ENCODE measurements at regions not wholly inside any gene's neighbourhood (a gene's known extent, or its start where the extent isn't known, plus 50 kb on each side); places are given as distances from the start of the nearest gene placed in this dataset.

DNA sequence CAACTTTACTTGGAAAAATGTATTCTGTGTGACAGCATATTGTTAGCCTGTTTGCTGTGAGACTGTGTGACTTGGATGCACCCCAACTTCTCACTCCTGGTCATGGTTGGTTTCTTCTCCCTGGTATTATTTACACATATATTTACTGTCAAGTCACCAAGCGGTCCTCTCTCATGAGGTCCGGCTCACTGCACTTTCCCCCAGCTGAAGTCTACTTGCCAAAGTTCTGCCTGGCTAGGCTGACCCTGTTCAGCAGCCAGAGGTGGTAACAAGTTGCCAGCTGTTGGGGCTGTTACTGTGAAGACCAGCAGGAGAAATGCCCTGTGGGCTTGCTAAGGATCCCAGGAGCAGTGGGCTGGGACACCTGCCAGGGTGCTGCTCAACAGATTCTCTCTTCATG, 337.5 kb downstream of the MFSD1 start:
- Histone ChIP-seq H3K9me3 (no peaks in the 10 kb centered on the region), H3K4me3 (no peak overlapping the region), H3K4me1 (no peaks in the 10 kb centered on the region), H3K27me3 (no peaks in the 10 kb centered on the region), H3K36me3 (no peaks in the 10 kb centered on the region), H3K27ac (no peak overlapping the region)
- 100% methylated on average over 1 of the region's 2 CpGs; no CpG with 5 or more reads in 1 of the 2 donors for WGBS, 2 donors (ENCODE audit: low coverage in 1 of 2)
- ATAC-seq = no peak
- TF ChIP-seq POLR2AphosphoS5 (IDR thresholded peaks at IDR 0.05) = no peak
- no peak for TF ChIP-seq POLR2A (IDR thresholded peaks at IDR 0.05)
- TF ChIP-seq EP300 (IDR thresholded peaks at IDR 0.05) = no peak
- TF ChIP-seq, protein P1, sequence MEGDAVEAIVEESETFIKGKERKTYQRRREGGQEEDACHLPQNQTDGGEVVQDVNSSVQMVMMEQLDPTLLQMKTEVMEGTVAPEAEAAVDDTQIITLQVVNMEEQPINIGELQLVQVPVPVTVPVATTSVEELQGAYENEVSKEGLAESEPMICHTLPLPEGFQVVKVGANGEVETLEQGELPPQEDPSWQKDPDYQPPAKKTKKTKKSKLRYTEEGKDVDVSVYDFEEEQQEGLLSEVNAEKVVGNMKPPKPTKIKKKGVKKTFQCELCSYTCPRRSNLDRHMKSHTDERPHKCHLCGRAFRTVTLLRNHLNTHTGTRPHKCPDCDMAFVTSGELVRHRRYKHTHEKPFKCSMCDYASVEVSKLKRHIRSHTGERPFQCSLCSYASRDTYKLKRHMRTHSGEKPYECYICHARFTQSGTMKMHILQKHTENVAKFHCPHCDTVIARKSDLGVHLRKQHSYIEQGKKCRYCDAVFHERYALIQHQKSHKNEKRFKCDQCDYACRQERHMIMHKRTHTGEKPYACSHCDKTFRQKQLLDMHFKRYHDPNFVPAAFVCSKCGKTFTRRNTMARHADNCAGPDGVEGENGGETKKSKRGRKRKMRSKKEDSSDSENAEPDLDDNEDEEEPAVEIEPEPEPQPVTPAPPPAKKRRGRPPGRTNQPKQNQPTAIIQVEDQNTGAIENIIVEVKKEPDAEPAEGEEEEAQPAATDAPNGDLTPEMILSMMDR (IDR thresholded peaks at IDR 0.05) = no peak

DNA sequence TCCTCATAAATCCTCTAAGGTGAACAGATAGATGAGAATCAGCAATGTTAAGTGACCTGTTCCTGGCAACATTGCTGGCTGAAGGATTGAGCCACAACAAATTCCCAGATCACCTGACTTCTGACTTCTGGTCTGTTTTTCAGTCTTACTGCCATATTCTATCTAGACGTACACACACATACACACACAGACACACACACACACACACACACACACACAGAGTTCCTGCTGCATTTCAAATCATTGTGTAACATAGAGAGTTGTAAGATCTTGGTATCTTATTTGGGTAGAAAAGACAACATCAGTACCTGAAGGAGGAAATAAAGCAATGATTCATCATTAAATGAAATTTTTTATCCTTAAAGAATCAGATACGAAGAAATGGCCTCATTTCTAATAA, 342.6 kb downstream of the MFSD1 start:
- Histone ChIP-seq H3K4me3 (no peak overlapping the region), H3K27me3 (no peaks in the 10 kb centered on the region), H3K27ac (no peak overlapping the region), H3K4me1 (no peaks in the 10 kb centered on the region), H3K36me3 (no peaks in the 10 kb centered on the region), H3K9me3 (no peaks in the 10 kb centered on the region)
- ATAC-seq = no peak
- 65 to 70% methylated on average over 2 of the region's 2 CpGs for WGBS, 2 donors (ENCODE audit: low coverage in 1 of 2)
- TF ChIP-seq EP300 (IDR thresholded peaks at IDR 0.05) (no peak), POLR2AphosphoS5 (IDR thresholded peaks at IDR 0.05) (no peak), POLR2A (IDR thresholded peaks at IDR 0.05) (no peak)
- TF ChIP-seq, protein P1 (IDR thresholded peaks at IDR 0.05) = no peak

DNA sequence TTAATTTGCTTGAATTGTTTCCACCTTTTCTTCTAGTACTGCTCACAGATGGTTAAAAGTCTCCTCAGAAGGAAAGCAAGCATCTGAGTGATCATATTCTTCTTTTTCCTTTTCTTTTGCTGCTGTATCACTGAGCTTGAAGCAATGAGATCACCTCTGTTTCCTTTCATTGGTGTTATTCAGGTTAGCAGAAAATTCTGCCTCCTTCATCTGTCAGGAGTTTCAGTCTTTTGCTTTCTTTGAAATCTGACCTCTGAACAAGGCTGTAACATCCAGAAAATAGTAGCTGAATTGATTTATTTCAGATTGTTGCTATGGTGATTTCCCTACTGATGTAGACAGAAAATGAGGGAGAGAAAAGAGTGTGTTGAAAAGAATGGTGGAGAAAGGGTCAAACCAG, 343.0 kb downstream of the MFSD1 start:
- H3K4me3 ChIP-seq = no peak overlapping the region
- TF ChIP-seq POLR2AphosphoS5 (IDR thresholded peaks at IDR 0.05) (no peak), EP300 (IDR thresholded peaks at IDR 0.05) (no peak), POLR2A (IDR thresholded peaks at IDR 0.05) (no peak)
- TF ChIP-seq, protein P1 (IDR thresholded peaks at IDR 0.05) = no peak
- H3K4me1 ChIP-seq = no peaks in the 10 kb centered on the region
- H3K27ac ChIP-seq = no peak overlapping the region
- no peaks in the 10 kb centered on the region for H3K36me3 ChIP-seq
- H3K9me3 ChIP-seq = no peaks in the 10 kb centered on the region
- H3K27me3 ChIP-seq = no peaks in the 10 kb centered on the region
- ATAC-seq = no peak

DNA sequence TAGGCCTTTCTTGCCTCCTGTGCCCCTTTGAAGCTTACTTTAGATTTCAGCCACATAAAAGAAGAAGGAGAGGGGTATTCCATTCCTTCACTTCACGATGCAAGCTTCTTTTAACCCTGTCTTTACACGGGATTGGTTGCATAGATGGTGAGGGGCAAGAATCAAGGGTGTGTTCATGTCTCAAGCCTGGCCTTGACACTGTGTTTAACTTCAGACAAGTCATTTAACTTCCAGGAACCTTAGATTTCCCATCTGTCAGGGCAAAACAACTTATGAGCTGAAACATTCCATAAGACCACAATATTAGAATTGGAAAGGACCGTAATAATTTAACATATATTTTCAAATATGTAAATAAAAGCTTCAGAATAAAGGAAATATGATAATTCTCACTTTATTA, 344.5 kb downstream of the MFSD1 start:
- WGBS, 2 donors (ENCODE audit: low coverage in 1 of 2) = 59 to 67% methylated on average over 2 to 3 of the region's 3 CpGs
- no peak for ATAC-seq
- Histone ChIP-seq H3K4me1 (no peaks in the 10 kb centered on the region), H3K27me3 (no peaks in the 10 kb centered on the region), H3K4me3 (no peak overlapping the region), H3K36me3 (no peaks in the 10 kb centered on the region), H3K9me3 (no peaks in the 10 kb centered on the region), H3K27ac (no peak overlapping the region)
- TF ChIP-seq, protein P1 (IDR thresholded peaks at IDR 0.05) = no peak
- TF ChIP-seq POLR2AphosphoS5 (IDR thresholded peaks at IDR 0.05) (no peak), EP300 (IDR thresholded peaks at IDR 0.05) (no peak), POLR2A (IDR thresholded peaks at IDR 0.05) (no peak)

DNA sequence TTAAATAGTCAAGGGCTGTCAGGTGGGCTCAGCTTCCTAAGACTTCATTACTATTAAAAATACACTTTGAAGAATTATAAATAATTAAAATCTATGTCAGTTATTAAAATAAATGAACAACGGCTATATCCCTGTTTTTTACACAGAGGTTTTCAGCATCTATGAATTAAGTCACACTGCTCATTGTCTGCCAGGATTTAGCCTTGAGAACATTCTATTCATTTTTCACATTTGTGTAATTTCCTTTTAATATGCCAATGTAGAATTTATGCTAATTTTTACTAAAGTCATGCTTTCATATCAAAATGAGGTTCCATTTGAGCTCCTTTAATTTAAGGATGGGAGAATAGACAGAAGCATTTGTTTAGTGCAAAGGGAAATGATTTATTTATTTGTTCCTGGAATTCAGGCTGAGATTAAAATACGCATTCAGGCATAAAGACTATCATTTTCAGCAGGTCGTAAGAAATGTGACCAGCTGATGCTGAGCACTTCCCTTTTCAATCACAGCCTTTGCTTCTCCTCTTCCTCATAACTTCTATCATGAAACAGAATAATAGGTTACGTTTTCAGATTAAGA, 345.1 kb downstream of the MFSD1 start:
- WGBS, 2 donors (ENCODE audit: low coverage in 1 of 2) = 46 to 51% methylated on average over 4 of the region's 4 CpGs
- no peak overlapping the region for H3K4me3 ChIP-seq
- H3K27me3 ChIP-seq = no peaks in the 10 kb centered on the region
- TF ChIP-seq, protein P1 (IDR thresholded peaks at IDR 0.05) = no peak
- TF ChIP-seq EP300 (IDR thresholded peaks at IDR 0.05) (no peak), POLR2A (IDR thresholded peaks at IDR 0.05) (no peak), POLR2AphosphoS5 (IDR thresholded peaks at IDR 0.05) (no peak)
- no peaks in the 10 kb centered on the region for H3K36me3 ChIP-seq
- H3K9me3 ChIP-seq = no peaks in the 10 kb centered on the region
- H3K4me1 ChIP-seq = no peaks in the 10 kb centered on the region
- no peak overlapping the region for H3K27ac ChIP-seq
- ATAC-seq = no peak

All from gastroesophageal sphincter (tissue), 4 donors.